GM18951 (cell line): ENCODE measurements at regions not wholly inside any gene's neighbourhood (a gene's known extent, or its start where the extent isn't known, plus 50 kb on each side); places are given as distances from the start of the nearest gene placed in this dataset.
"Not testable (repeated sequence)": the region's sequence is repeated elsewhere in the genome, so short reads cannot be mapped to it uniquely, and the experiment has no call there.

ENCODE experiments used
- POLR2A ChIP-seq: IDR thresholded peaks from 4 replicates; pipeline ENCODE4 v1.6.1; 2011; ENCODE audit warnings: mild to moderate bottlenecking; ENCODE audit not compliant: insufficient read length, insufficient read depth; ENCODE audit errors: extremely low read depth
- in situ Hi-C: fragments of 300-500 bp; cut with MboI; formaldehyde crosslinking; loops from one replicate; pipeline ENCODE4 v1.12.0; 2022; ENCODE audit warnings: low sequenced_read_pairs, mixed read lengths, inconsistent platforms; ENCODE audit not compliant: unreplicated experiment

DNA sequence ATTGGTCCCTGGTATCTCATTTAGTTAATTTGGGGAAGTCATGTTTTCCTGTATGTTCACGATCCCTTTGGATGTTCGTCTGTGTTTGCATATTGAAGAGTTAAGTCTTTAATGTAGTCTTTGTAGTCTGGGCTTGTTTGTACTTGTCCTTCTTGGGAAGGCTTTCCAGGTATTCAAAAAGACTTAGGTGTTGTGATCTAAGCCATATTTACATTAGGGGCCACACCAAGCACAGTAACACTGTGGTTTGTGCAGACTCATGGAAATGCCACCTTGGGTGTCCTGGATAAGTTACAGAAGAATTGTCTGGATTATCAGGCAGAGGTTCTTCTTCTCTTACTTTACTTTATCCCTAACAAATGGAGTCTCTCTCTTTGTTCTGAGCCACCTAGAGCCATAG is 380.3 kb downstream of the CCER1 start:
- no peak for TF ChIP-seq POLR2A
- in situ Hi-C loops, result no loop called here

DNA sequence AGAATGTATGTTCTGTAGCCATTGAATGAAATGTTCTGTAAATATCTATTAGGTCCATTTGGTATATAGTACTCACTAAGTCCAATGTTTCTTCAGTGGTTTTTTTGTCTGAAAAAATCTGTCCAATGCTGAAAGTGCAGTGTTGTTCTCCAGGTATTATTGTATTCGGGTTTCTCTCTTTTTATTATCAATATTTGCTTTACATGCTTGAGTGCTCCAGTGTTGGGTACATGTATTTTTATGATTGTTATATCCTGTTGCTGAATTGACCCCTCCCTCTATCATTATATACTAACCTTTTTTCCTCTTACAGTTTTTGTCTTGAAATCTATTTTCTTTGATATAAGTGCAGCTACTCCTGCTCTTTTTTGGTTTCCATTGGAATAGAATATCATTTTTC is 382.2 kb downstream of the CCER1 start:
- no peak for TF ChIP-seq POLR2A
- in situ Hi-C loops, result no loop called here

DNA sequence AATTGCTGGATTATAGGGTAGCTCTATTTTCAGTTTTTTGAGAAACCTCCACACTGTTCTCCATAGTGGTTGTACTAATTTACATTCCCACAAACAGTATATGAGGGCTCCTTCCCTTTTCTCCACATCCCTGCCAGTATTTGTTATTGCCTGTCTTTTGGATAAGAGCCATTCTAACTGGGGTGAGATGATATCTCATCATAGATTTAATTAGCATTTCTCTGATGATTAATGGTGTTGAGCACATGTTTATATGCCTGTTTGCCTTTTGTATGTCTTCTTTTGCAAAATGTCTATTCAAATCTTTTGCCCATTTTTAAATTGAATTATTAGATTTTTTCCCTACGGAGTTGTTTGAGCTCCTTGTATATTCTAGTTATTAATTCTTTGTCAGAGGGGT is 385.3 kb downstream of the CCER1 start:
- no peak for TF ChIP-seq POLR2A
- in situ Hi-C loops, result no loop called here

DNA sequence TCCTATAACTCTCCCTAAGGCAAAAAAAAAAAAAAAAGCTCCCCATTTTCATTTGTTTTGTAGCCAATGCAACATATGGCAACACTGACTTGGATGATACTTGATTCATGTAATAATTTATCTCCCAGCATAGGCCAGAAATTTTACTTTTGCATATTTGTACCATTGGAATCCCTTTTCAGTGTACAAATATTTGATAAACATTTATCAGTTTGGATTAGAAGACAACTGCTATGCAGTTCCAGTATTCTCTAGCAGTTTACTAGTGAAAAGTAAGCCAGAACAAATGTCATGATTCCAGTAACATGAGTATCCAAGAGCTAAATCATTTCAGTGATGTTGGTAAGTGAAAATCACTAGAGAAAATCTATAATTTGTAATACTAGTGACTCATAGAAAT is 392.3 kb downstream of the CCER1 start:
- no peak for TF ChIP-seq POLR2A
- in situ Hi-C loops, result no loop called here

DNA sequence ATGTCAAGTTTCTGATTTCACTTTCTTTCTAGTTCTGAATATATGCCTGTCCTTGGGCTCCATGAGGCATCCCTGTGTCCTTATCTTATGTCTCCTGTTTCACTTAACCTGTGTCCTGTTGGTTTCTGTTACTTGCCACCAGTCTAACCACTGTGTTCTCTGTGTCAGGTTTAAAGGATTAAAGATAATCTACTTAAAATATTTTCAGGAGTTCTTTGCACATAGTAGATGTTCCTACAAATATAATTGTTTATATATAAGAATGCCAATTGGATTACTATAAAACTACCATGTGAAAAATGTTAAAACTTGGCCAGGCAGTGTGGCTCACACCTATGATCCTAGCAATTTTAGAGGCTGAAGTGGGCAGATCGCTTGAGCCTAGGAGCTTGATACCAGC is 406.4 kb downstream of the CCER1 start:
- no peak for TF ChIP-seq POLR2A
- in situ Hi-C loops, result no loop called here

DNA sequence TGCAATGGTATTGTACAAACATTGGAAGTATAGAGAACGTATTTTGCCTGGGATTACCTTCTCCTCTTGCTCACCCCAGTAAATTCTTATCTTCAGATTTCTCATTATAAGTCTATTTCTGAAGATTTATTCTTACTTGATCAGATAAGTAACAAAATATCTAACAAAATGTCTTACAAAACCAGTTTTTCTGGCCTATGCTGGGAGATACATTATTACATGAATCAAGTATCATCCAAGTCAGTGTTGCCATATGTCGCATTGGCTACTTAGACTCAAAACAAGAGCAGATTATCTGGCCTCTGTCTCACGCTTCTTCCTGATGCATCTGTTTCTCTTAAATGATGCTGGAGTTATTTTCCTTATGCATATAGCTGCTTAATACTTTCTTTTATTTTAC is 408.5 kb downstream of the CCER1 start:
- no peak for TF ChIP-seq POLR2A
- in situ Hi-C loops, result no loop called here

- TF ChIP-seq POLR2A, result no peak
Measured at GRCh38 chr12:90543841-90544240, 411.1 kb downstream of the CCER1 start.

GRCh38 chr12:90543374-90543773 is 411.6 kb downstream of the CCER1 start:
- in situ Hi-C loops, result no loop called here
- TF ChIP-seq POLR2A, result no peak

More at GRCh38 chr12:90543841-90544240, 411.1 kb downstream of the CCER1 start:
- in situ Hi-C loops, result no loop called here

DNA sequence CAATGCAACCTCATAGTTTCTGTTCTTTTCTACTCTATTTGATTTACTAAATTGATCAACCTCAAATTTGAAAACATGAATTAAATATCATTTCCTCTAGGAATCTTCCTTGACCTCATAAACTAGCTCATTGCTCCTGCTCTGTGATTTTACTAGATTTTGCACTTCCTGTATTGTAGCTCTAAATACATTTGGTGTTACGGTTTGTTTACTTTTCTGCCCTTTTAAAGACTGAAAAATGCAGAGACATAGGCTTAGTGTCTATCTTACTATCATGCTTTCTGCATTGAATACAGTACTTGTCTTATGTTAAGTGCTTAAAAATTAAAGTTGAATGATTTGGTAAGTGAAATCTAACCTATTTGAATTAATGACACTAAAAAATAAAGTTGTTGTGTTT is 412.1 kb downstream of the CCER1 start:
- in situ Hi-C loops, result not testable (repeated sequence)

DNA sequence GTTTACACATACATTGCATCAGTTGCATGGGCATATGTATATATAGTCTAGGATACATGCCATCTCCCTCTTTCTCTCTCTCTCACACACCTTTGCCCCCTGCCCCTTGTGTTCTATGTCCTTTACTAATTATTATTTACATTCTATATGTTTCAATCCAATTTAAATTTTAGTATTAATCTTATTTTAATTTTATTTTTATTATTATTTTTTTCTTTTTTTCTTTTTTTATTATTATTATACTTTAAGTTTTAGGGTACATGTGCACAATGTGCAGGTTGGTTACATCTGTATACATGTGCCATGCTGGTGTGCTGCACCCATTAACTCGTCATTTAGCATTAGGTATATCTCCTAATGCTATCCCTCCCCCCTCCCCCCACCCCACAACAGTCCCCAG is 421.1 kb downstream of the CCER1 start:
- in situ Hi-C loops, result not testable (repeated sequence)

- TF ChIP-seq POLR2A, result no peak
- in situ Hi-C loops, result loop anchor here (25.0 kb wide), 1 partner anchor 983 kb away; the partner anchor contains the start of gene POC1B
Measured at GRCh38 chr12:90520002-90520734, 434.8 kb downstream of the CCER1 start.

DNA sequence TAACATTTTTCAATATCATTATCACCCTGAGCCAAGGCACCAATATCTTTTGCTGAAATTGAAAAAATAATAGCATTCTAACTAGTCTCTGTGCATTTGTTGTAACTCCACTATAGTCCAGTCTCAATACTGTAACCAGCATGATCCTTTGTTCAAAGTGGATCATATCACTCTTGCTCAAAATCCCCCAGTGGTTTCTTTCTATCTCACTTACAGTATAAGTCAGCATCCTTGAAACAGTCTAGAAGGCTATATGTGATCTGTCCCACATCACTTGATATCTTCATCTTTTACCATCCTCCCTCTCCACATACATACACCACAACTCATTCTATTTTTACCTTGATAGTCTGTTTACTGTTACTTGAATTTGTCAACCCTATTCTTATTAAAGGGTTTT is 435.7 kb downstream of the CCER1 start:
- in situ Hi-C loops, result loop anchor here (25.0 kb wide), 1 partner anchor 982 kb away; the partner anchor contains the start of gene POC1B
- no peak for TF ChIP-seq POLR2A

- in situ Hi-C loops, result loop anchor here (25.0 kb wide), 1 partner anchor 978 kb away; the partner anchor contains the start of gene POC1B
- TF ChIP-seq POLR2A, result no peak
Measured at GRCh38 chr12:90515199-90516175, 439.5 kb downstream of the CCER1 start.

GRCh38 chr12:90514325-90514724 is 440.7 kb downstream of the CCER1 start:
- no peak for TF ChIP-seq POLR2A
- in situ Hi-C loops, result loop anchor here (25.0 kb wide), 1 partner anchor 977 kb away; the partner anchor contains the start of gene POC1B
